ENCODE measurements at regions not wholly inside any gene's neighbourhood (a gene's known extent, or its start where the extent isn't known, plus 50 kb on each side); places are given as distances from the start of the nearest gene placed in this dataset.

GRCh38 chr3:159151130-159151529 lies 349.3 kb downstream of the MFSD1 start:
- TF ChIP-seq, protein P1, sequence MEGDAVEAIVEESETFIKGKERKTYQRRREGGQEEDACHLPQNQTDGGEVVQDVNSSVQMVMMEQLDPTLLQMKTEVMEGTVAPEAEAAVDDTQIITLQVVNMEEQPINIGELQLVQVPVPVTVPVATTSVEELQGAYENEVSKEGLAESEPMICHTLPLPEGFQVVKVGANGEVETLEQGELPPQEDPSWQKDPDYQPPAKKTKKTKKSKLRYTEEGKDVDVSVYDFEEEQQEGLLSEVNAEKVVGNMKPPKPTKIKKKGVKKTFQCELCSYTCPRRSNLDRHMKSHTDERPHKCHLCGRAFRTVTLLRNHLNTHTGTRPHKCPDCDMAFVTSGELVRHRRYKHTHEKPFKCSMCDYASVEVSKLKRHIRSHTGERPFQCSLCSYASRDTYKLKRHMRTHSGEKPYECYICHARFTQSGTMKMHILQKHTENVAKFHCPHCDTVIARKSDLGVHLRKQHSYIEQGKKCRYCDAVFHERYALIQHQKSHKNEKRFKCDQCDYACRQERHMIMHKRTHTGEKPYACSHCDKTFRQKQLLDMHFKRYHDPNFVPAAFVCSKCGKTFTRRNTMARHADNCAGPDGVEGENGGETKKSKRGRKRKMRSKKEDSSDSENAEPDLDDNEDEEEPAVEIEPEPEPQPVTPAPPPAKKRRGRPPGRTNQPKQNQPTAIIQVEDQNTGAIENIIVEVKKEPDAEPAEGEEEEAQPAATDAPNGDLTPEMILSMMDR (IDR thresholded peaks at IDR 0.05): no peak
- TF ChIP-seq POLR2A (IDR thresholded peaks at IDR 0.05): no peak

All from adrenal gland (tissue), 5 donors.